Activated naive CD8-positive, alpha-beta T cell treated with anti-CD3 and anti-CD28 coated beads for 36 hours (primary cell): ENCODE measurements at regions not wholly inside any gene's neighbourhood (a gene's known extent, or its start where the extent isn't known, plus 50 kb on each side); places are given as distances from the start of the nearest gene placed in this dataset.
A peak's percentile ranks its signal among the peaks of the same experiment; 100 is the strongest.
"Not testable (repeated sequence)": the region's sequence is repeated elsewhere in the genome, so short reads cannot be mapped to it uniquely, and the experiment has no call there.

Source experiments
- DNase-seq: peaks from one replicate; pipeline ENCODE4 v3.0.0; 2021
- H3K27ac Mint-ChIP-seq: one replicate; pipeline ENCODE4 v1.8.0; 2022; ENCODE audit warnings: mild to moderate bottlenecking, moderate library complexity, mixed read lengths
- H3K27me3 Mint-ChIP-seq: one replicate; pipeline ENCODE4 v1.8.0; 2022; ENCODE audit warnings: mild to moderate bottlenecking, mixed read lengths
- H3K36me3 Mint-ChIP-seq: one replicate; pipeline ENCODE4 v1.8.0; 2021; ENCODE audit warnings: mild to moderate bottlenecking, mixed read lengths
- H3K4me1 Mint-ChIP-seq: one replicate; pipeline ENCODE4 v1.8.0; 2021; ENCODE audit warnings: mixed read lengths
- H3K4me3 Mint-ChIP-seq: one replicate; pipeline ENCODE4 v1.8.0; 2022; ENCODE audit warnings: mild to moderate bottlenecking, moderate library complexity, mixed read lengths
- H3K9me3 Mint-ChIP-seq: one replicate; pipeline ENCODE4 v1.8.0; 2022; ENCODE audit warnings: mixed read lengths

DNA sequence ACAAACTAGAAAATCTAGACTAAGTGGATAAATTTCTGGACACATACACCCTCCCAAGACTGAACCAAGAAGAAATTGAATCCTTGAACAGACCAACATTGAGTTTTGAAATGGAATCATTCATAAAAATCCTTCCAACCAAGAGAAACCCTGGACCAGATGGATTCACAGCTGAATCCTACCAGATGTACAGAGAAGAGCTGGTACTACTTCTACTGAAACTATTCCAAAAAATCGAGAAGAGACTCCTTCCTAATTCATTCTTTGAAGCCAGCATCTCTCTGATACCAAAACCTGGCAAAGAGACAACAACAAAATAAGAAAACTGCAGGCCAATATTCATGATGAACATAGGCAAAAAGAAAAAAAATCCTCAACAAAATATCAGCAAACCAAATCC, 227.4 kb downstream of the RPAP3 start:
- no peak for DNase-seq
- Mint-ChIP-seq H3K36me3 (peaks cover 5% of the 10 kb centered on the region), H3K27me3 (no peaks in the 10 kb centered on the region), H3K4me1 (no peaks in the 10 kb centered on the region), H3K9me3 (peaks cover 20% of the 10 kb centered on the region), H3K27ac (no peak overlapping the region), H3K4me3 (no peak overlapping the region)

DNA sequence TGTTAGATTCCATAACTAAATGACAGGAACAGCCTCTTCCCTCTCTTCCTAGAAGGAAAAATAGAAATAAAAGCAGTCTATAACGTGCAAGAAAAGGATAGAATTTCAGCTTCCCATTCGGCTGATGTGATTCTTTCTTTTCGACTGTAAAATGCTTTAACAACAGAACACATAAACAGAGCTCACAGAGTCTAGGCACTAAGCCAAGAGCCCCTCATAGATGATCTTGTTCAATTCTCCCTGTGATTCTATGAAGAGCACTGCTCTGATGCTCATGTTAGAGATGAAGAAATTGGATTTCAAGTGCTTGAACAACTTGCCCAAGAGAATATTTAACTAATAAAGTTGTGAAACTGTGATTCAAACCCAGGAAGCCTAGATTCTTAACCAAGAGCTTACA, 232.7 kb downstream of the RPAP3 start:
- Mint-ChIP-seq H3K27me3 (no peaks in the 10 kb centered on the region), H3K4me1 (no peaks in the 10 kb centered on the region), H3K4me3 (no peak overlapping the region), H3K36me3 (peaks cover 5% of the 10 kb centered on the region), H3K9me3 (peaks cover 12% of the 10 kb centered on the region), H3K27ac (no peak overlapping the region)
- no peak for DNase-seq

DNA sequence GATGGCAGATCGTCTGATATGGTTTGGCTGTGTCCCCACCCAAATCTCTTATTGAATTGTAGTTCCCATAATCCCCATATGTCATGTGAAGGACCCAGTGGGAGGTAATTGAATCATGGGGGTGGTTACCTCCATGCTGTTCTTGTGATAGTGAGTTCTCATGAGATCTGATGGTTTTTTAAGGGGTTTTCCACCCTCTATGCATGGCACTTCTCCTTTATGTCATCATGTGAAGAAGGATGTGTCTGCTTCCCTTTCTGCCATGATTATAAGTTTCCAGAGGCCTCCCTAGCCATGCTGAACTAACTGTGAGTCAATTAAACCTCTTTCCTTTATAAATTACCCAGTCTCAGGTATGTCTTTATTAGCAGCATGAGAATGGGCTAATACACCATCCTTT, 235.5 kb downstream of the RPAP3 start:
- H3K4me3 Mint-ChIP-seq, H3K4me1 Mint-ChIP-seq, H3K36me3 Mint-ChIP-seq, H3K27me3 Mint-ChIP-seq, H3K27ac Mint-ChIP-seq, DNase-seq, H3K9me3 Mint-ChIP-seq: not testable (repeated sequence)

DNA sequence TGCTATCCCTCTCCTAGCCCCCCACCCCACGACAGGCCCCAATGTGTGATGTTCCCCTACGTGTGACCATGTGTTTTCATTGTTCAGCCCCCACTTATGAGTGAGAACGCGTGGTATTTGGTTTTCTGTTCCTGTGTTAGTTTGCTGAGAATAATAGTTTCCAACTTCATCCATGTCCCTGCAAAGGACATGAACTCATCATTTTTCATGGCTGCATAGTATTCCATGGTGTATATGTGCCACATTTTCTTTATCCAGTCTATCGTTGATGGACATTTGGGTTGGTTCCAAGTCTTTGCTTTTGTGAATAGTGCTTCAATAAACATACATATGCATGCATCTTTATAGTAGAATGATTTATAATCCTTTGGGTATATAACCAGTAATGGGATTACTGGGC, 241.9 kb downstream of the RPAP3 start:
- not testable (repeated sequence) for H3K4me3 Mint-ChIP-seq, H3K27me3 Mint-ChIP-seq, H3K4me1 Mint-ChIP-seq, H3K27ac Mint-ChIP-seq, DNase-seq
- peaks cover 18% of the 10 kb centered on the region for H3K9me3 Mint-ChIP-seq
- peaks cover 11% of the 10 kb centered on the region for H3K36me3 Mint-ChIP-seq

DNA sequence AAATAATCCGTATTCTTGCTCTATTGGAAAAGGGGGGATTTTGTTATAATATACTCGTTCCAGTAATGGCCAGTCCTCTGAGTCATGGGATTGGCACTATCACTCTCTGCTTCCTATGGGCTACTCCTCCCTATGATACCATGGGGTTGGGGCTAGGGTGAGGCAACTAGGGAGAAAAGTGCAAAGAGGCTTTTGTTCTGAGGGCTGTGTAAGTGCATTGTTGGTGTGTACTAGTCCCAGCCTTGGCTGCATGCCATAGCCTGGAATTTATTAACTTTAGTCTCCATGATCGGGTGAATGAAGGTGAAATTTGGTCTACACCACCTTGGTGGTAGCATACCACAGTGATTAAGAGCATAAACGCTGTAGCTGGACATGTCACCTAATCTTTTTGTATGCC, 247.6 kb downstream of the RPAP3 start:
- Mint-ChIP-seq H3K9me3 (peaks cover 12% of the 10 kb centered on the region), H3K4me3 (no peak overlapping the region), H3K4me1 (peaks cover 2% of the 10 kb centered on the region), H3K27ac (no peak overlapping the region), H3K36me3 (peaks cover 6% of the 10 kb centered on the region), H3K27me3 (no peaks in the 10 kb centered on the region)
- no peak for DNase-seq

DNA sequence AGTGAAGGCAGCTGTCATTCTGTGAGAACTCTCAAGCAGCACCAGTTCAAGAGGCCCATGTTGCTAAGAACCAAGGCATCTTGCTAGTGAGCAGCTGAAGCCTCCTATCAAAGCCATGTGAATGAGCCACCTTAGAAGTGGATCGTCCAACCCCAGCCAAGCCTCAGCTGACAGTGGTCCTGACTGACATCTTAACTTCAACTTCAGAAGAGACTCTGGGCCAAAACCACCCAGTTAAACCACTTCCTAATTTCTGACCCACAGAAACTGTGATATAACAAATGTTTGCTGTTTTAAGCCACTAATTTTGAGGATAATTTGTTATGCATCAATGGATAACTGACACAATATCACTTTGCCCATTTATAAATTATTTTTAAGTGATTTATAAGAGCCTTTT, 256.0 kb downstream of the RPAP3 start:
- Mint-ChIP-seq H3K4me3 (no peak overlapping the region), H3K27me3 (no peaks in the 10 kb centered on the region), H3K9me3 (peaks cover 4% of the 10 kb centered on the region), H3K36me3 (peaks cover under 1% of the 10 kb centered on the region), H3K4me1 (no peaks in the 10 kb centered on the region), H3K27ac (no peak overlapping the region)
- no peak for DNase-seq

DNA sequence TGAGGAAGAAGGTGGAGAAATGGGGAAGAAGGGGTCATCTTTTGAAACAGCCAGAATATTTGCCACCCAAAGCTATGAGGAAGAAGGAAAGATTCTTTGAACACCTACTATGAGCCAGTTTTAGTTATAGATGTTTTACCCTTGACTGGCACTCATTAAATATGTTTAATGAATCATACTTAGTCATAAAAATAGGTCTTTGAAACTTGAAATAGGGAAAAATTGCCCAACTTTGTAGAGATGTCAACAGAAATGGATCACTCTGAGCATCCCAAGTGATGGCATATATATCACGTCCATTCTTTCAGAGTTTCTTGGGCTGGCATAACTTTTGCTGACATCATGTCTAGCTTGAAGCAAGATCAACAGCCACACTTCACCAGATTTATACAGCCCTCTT, 263.5 kb downstream of the RPAP3 start:
- no peak for DNase-seq
- Mint-ChIP-seq H3K9me3 (peaks cover 47% of the 10 kb centered on the region), H3K27me3 (no peaks in the 10 kb centered on the region), H3K4me3 (no peak overlapping the region), H3K4me1 (no peaks in the 10 kb centered on the region), H3K27ac (no peak overlapping the region), H3K36me3 (peaks cover 14% of the 10 kb centered on the region)

DNA sequence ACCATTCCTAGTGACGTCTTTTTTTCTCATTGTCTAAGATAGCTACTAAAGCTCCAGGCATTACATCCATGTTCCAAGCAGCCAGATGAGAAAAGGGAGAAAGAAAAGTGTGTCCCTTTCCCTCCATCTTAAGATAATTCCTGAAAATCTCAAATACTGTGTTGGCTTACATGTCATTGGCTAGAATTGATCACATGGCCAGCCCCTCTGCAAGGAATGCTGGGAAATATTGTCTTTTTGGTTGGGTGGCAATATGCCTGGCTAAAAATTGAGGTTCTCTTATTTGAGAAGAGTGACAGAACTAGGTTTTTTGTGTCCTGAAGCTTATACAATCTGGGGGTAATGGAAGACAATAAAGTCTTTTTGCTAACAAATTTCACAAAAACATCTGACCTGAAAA, 264.3 kb downstream of the RPAP3 start:
- Mint-ChIP-seq H3K9me3 (peaks cover 49% of the 10 kb centered on the region), H3K27ac (no peak overlapping the region), H3K27me3 (no peaks in the 10 kb centered on the region), H3K4me1 (no peaks in the 10 kb centered on the region), H3K36me3 (peaks cover 14% of the 10 kb centered on the region), H3K4me3 (no peak overlapping the region)
- DNase-seq = no peak

DNA sequence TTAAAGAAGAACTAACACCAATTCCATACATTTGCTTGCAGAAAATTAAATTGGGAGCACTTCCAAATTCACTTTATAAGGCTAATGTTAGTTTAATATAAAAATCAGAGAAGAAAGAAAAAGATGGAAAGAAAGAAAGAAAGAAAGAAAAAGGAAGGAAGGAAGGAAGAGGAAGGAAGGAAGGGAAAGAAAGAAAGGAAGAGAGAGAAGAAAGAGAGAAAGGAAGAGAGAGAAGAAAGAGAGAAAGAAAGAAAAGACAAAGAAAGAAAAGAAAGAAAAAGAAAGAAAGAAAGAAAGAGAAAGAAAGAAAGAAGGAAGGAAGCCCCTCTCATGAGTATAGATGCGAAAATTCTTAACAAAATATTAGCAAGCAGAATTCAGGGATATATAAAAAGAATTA, 267.7 kb downstream of the RPAP3 start:
- H3K4me1 Mint-ChIP-seq = no peaks in the 10 kb centered on the region
- DNase-seq = no peak
- peaks cover 5% of the 10 kb centered on the region for H3K36me3 Mint-ChIP-seq
- H3K9me3 Mint-ChIP-seq = peaks cover 39% of the 10 kb centered on the region
- no peaks in the 10 kb centered on the region for H3K27me3 Mint-ChIP-seq
- no peak overlapping the region for H3K27ac Mint-ChIP-seq
- H3K4me3 Mint-ChIP-seq = no peak overlapping the region

DNA sequence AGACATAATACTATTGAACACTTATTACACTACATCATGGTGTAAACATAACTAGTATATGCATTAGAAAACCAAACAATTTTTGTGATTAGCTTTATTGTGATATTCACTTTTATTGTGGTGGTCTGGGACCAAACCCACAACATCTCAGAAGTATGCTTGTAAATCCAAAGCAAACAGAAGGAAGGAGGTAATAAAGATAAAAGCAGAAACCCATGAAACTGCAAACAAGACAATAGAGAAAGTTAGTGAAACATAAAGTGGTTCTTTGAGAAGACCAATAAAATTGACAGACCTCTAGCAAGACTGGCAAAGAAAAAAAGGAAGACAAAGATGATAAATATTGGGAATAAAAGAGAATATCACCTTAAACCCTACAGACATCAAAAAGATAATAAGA, 268.3 kb downstream of the RPAP3 start:
- H3K27ac Mint-ChIP-seq = no peak overlapping the region
- peaks cover 3% of the 10 kb centered on the region for H3K36me3 Mint-ChIP-seq
- H3K27me3 Mint-ChIP-seq = no peaks in the 10 kb centered on the region
- DNase-seq = no peak
- H3K4me1 Mint-ChIP-seq = no peaks in the 10 kb centered on the region
- H3K4me3 Mint-ChIP-seq = no peak overlapping the region
- H3K9me3 Mint-ChIP-seq = peaks cover 32% of the 10 kb centered on the region

DNA sequence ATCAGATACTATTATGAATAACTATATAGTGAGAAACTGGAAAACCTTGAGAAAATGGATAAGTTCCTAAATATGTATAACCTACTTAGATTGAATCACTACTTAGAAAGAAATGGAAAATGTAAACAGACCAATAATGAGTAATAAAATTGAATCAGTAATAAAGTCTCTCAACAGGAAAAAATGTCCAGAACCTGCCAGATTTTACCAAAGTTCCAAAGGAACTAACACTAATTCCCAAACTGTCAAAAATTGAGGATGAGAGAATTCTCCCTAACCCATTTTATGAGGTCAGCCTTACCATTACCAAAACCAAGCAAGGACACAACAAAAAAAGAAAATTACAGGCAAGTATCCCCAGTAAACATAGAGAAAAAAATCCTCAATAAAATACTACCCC, 272.0 kb downstream of the RPAP3 start:
- no peaks in the 10 kb centered on the region for H3K4me1 Mint-ChIP-seq
- peaks cover 19% of the 10 kb centered on the region for H3K9me3 Mint-ChIP-seq
- H3K36me3 Mint-ChIP-seq = no peaks in the 10 kb centered on the region
- H3K27me3 Mint-ChIP-seq = no peaks in the 10 kb centered on the region
- no peak overlapping the region for H3K27ac Mint-ChIP-seq
- no peak for DNase-seq
- no peak overlapping the region for H3K4me3 Mint-ChIP-seq

DNA sequence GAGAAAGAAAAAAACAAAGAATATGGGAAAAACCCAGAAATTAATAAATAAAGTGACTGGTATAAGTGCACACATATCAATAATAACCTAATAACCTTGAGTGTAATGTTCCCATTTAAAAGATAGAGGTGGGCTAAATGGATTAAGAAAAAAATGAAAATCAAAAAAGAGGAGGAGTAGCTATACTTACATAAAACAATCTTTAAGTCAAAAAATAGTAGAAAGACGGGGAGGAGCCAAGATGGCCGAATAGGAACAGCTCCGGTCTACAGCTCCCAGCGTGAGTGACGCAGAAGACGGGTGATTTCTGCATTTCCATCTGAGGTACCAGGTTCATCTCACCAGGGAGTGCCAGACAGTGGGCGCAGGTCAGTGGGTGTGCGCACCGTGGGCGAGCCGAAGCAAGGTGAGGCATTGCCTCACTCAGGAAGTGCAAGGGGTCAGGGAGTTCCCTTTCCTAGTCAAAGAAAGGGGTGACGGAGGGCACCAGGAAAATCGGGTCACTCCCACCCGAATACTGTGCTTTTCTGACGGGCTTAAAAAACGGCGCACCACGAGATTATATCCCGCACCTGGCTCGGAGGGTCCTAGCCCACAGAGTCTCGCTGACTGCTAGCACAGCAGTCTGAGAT, 279.0 kb downstream of the RPAP3 start:
- H3K27ac Mint-ChIP-seq, H3K36me3 Mint-ChIP-seq, H3K27me3 Mint-ChIP-seq, H3K4me1 Mint-ChIP-seq, DNase-seq, H3K4me3 Mint-ChIP-seq: not testable (repeated sequence)
- peaks cover 13% of the 10 kb centered on the region for H3K9me3 Mint-ChIP-seq

DNA sequence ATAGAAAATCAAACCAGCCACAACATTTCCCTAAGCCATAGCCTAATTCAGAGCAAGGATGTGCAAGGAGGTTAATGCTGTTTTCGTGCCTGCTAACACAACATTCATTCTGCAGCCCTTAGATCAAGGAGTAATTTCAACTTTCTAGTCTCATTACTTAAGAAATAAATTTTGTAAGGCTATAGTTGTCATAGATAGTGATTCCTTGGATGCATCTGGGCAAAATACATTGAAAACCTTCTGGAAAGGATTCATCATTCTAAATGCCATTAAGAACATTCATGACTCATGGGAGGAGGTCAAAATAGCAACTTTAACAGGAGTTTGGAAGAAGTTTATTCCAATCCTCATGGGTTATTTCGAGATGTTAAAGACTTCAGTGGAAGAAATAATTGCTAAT, 283.2 kb downstream of the RPAP3 start:
- Mint-ChIP-seq H3K36me3 (peaks cover 9% of the 10 kb centered on the region), H3K4me3 (no peak overlapping the region), H3K9me3 (peaks cover 9% of the 10 kb centered on the region), H3K4me1 (peaks cover 19% of the 10 kb centered on the region), H3K27me3 (no peaks in the 10 kb centered on the region), H3K27ac (no peak overlapping the region)
- no peak for DNase-seq

DNA sequence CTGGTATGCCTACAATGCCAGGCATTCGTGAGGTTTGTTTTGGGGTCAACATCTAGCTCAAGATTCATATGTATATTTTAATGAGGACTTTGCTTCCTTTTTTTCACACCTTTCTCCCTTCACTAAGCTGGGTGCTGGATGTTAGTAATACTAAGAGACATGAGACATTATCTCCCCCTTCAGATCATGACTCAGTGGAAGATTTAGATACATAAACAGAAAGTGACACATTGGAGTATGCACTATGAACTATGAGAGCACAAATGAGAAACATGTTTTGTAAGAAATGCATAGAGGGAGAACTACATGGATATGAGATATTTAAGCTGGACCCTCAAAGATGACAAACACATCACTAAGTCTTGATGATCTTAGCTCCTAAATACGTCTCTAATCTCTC, 286.3 kb downstream of the RPAP3 start:
- peaks cover 2% of the 10 kb centered on the region for H3K9me3 Mint-ChIP-seq
- H3K36me3 Mint-ChIP-seq = peaks cover 3% of the 10 kb centered on the region
- no peak overlapping the region for H3K4me3 Mint-ChIP-seq
- H3K27me3 Mint-ChIP-seq = no peaks in the 10 kb centered on the region
- no peak for DNase-seq
- peaks cover 29% of the 10 kb centered on the region for H3K4me1 Mint-ChIP-seq
- H3K27ac Mint-ChIP-seq = peak overlapping the region; percentile 56

DNA sequence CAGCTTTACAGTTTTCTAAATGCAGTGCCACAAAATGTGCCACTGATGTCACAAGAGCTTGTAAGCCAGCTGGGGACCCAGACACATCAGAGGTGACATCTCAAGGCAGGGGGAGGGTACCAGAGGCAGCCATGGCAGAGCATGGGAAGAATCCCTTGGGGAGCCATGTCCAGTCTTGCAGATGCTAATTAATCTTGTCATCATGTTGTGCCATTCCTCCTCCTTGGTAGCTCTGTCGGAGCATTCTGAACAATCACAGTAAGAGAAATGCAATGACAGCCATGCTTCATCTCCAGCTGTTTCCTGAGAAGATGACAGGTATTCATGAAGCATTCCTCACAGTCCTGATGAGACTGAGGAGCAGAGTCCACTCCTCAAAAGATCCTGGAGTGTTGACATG, 287.9 kb downstream of the RPAP3 start:
- H3K27me3 Mint-ChIP-seq = no peaks in the 10 kb centered on the region
- peaks cover 3% of the 10 kb centered on the region for H3K36me3 Mint-ChIP-seq
- DNase-seq = no peak
- H3K9me3 Mint-ChIP-seq = peaks cover 2% of the 10 kb centered on the region
- H3K4me1 Mint-ChIP-seq = peaks cover 37% of the 10 kb centered on the region
- H3K27ac Mint-ChIP-seq = no peak overlapping the region
- H3K4me3 Mint-ChIP-seq = no peak overlapping the region

DNA sequence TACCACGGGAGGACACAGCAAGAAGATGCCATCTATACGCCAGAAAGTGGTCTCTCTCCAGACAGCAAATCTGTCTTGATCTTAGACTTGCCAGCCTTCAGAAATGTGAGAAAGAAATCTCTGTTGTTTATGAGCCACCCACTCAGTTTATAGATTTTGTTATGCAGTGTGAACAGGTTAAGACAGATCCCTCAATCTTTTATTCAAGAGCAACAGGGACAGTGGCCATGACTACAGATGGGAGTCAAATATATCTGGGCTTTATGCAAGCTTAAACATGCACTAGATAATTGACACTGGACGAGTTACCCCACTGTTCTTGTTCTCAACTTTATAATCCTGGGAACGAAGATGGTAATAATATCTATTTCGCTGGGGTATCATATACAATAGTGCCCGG, 288.7 kb downstream of the RPAP3 start:
- Mint-ChIP-seq H3K27ac (no peak overlapping the region), H3K9me3 (peaks cover 2% of the 10 kb centered on the region), H3K4me3 (no peak overlapping the region), H3K36me3 (peaks cover 3% of the 10 kb centered on the region), H3K27me3 (no peaks in the 10 kb centered on the region), H3K4me1 (peaks cover 43% of the 10 kb centered on the region)
- DNase-seq = no peak

DNA sequence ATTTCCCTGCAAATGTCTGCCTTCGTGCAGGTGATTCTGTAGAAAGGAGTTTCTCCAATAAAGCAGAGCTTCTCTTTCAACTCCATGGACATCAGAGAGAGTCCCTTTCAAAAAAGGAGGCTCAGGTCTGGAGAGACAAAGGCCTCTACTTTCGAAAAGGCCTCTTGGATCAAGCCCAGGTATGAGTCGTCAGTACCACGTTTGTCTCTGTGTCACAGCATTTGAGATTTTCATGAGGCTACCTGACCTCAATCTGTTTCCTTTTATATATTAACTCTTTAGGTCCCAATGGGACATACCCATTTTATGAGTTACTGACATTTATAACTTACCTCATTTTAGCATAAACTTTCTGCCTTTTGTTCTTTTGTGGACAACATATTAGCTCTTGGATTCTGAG, 290.8 kb downstream of the RPAP3 start:
- Mint-ChIP-seq H3K27ac (peak overlapping the region; percentile 75), H3K36me3 (peaks cover 3% of the 10 kb centered on the region), H3K4me3 (no peak overlapping the region), H3K27me3 (no peaks in the 10 kb centered on the region), H3K9me3 (peaks cover 2% of the 10 kb centered on the region), H3K4me1 (peaks cover 62% of the 10 kb centered on the region)
- no peak for DNase-seq
